ENCODE measurements at regions not wholly inside any gene's neighbourhood (a gene's known extent, or its start where the extent isn't known, plus 50 kb on each side); places are given as distances from the start of the nearest gene placed in this dataset.
A peak's percentile ranks its signal among the peaks of the same experiment; 100 is the strongest.

- Histone ChIP-seq H3K4me2 (ENCODE audit: insufficient read depth, low read length) (no peak overlapping the region), H4K20me1 (ENCODE audit: insufficient read depth, low read length) (no peaks in the 10 kb centered on the region), H3K4me1 (ENCODE audit: insufficient read depth, low read length) (no peaks in the 10 kb centered on the region), H3K27ac (ENCODE audit: low read length) (no peak overlapping the region), H3K36me3 (ENCODE audit: insufficient read depth, low read length) (no peaks in the 10 kb centered on the region), H3K79me2 (ENCODE audit: insufficient read depth, low read length) (no peaks in the 10 kb centered on the region), H3K4me3 (ENCODE audit: low read depth in 1 of 2, low read length in 2 of 2) (no peak overlapping the region), H2AFZ (ENCODE audit: low read depth, low read length) (no peak overlapping the region), H3K27me3 (ENCODE audit: insufficient read depth, low read length, poor library complexity) (no peaks in the 10 kb centered on the region), H3K9ac (ENCODE audit: low read depth, low read length) (no peak overlapping the region), H3K9me3 (ENCODE audit: insufficient read depth, low read length, severe bottlenecking) (no peaks in the 10 kb centered on the region)
- ATAC-seq (ENCODE audit: insufficient read depth, low read depth) (no peak), DNase-seq (no peak)
- TF ChIP-seq EZH2 (IDR thresholded peaks at IDR 0.05; ENCODE audit: borderline replicate concordance, low read depth, low read length, severe bottlenecking): no peak
- TF ChIP-seq CTCF (IDR thresholded peaks at IDR 0.05; ENCODE audit: borderline replicate concordance, extremely low read depth, low read length, poor library complexity, severe bottlenecking): no peak
These were observed 97.2 kb upstream of the KIT start for GRCh38 chr4:54560513-54560912.

DNA sequence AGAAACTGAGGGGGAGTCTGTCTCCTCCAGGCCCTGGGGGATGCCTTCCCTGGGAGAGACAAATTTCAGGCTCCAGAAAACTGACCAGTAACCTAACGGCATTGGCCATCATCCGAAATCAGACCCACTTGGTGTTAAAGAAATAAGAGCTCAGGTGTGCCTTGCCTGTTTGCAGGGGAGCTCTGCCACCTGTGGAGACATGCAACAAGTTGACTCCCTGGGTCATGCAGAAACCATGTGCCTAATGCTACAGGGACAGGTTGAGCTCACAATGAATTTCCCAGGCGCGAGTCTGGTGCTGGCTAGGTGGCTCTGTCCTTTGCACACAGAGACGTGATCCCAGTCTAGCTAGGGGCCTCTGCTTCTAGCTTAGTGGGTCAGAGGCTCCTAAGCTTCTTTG lies 95.8 kb upstream of the KIT start:
- ATAC-seq (ENCODE audit: insufficient read depth, low read depth): no peak
- Histone ChIP-seq H3K4me3 (ENCODE audit: low read depth in 1 of 2, low read length in 2 of 2) (no peak overlapping the region), H3K4me1 (ENCODE audit: insufficient read depth, low read length) (no peaks in the 10 kb centered on the region), H3K4me2 (ENCODE audit: insufficient read depth, low read length) (no peak overlapping the region), H4K20me1 (ENCODE audit: insufficient read depth, low read length) (no peaks in the 10 kb centered on the region), H3K27ac (ENCODE audit: low read length) (no peak overlapping the region), H3K9me3 (ENCODE audit: insufficient read depth, low read length, severe bottlenecking) (no peaks in the 10 kb centered on the region), H3K9ac (ENCODE audit: low read depth, low read length) (no peak overlapping the region), H2AFZ (ENCODE audit: low read depth, low read length) (no peak overlapping the region), H3K79me2 (ENCODE audit: insufficient read depth, low read length) (no peaks in the 10 kb centered on the region), H3K27me3 (ENCODE audit: insufficient read depth, low read length, poor library complexity) (no peaks in the 10 kb centered on the region), H3K36me3 (ENCODE audit: insufficient read depth, low read length) (no peaks in the 10 kb centered on the region)
- no peak for DNase-seq
- TF ChIP-seq CTCF (IDR thresholded peaks at IDR 0.05; ENCODE audit: borderline replicate concordance, extremely low read depth, low read length, poor library complexity, severe bottlenecking) (no peak), EZH2 (IDR thresholded peaks at IDR 0.05; ENCODE audit: borderline replicate concordance, low read depth, low read length, severe bottlenecking) (no peak)

DNA sequence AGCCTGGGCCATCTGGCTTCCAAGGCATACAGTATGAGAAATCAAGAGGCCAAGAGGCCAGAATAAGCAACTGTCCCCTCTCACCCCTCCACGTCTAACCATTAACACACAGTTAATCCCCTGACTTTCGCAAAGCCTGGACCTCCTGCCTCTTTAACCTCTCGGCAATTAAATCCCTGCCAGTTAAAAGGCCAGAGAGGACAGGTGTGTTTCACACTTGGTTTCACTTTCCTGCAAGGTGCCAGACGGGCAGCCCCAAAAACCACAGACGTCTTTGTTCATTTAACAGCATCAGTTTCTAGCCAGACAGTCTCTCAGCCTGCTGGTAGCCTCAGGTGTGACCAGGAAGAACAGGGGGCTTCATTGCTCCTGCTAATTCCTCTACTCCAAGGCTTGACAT lies 91.1 kb upstream of the KIT start:
- Histone ChIP-seq H3K27me3 (ENCODE audit: insufficient read depth, low read length, poor library complexity) (no peaks in the 10 kb centered on the region), H3K79me2 (ENCODE audit: insufficient read depth, low read length) (no peaks in the 10 kb centered on the region), H3K27ac (ENCODE audit: low read length) (no peak overlapping the region), H3K36me3 (ENCODE audit: insufficient read depth, low read length) (no peaks in the 10 kb centered on the region), H4K20me1 (ENCODE audit: insufficient read depth, low read length) (no peaks in the 10 kb centered on the region), H3K9me3 (ENCODE audit: insufficient read depth, low read length, severe bottlenecking) (no peaks in the 10 kb centered on the region), H3K4me2 (ENCODE audit: insufficient read depth, low read length) (no peak overlapping the region), H2AFZ (ENCODE audit: low read depth, low read length) (no peak overlapping the region), H3K4me3 (ENCODE audit: low read depth in 1 of 2, low read length in 2 of 2) (no peak overlapping the region), H3K9ac (ENCODE audit: low read depth, low read length) (no peak overlapping the region), H3K4me1 (ENCODE audit: insufficient read depth, low read length) (no peaks in the 10 kb centered on the region)
- peak; percentile 53 for ATAC-seq (ENCODE audit: insufficient read depth, low read depth)
- DNase-seq: peak; percentile 10
- no peak for TF ChIP-seq CTCF (IDR thresholded peaks at IDR 0.05; ENCODE audit: borderline replicate concordance, extremely low read depth, low read length, poor library complexity, severe bottlenecking)
- TF ChIP-seq EZH2 (IDR thresholded peaks at IDR 0.05; ENCODE audit: borderline replicate concordance, low read depth, low read length, severe bottlenecking): no peak

- ATAC-seq (ENCODE audit: insufficient read depth, low read depth) (no peak), DNase-seq (no peak)
- Histone ChIP-seq H3K4me3 (ENCODE audit: low read depth in 1 of 2, low read length in 2 of 2) (no peak overlapping the region), H3K27me3 (ENCODE audit: insufficient read depth, low read length, poor library complexity) (no peaks in the 10 kb centered on the region), H3K9ac (ENCODE audit: low read depth, low read length) (no peak overlapping the region), H3K4me2 (ENCODE audit: insufficient read depth, low read length) (no peak overlapping the region), H4K20me1 (ENCODE audit: insufficient read depth, low read length) (no peaks in the 10 kb centered on the region), H2AFZ (ENCODE audit: low read depth, low read length) (no peak overlapping the region), H3K27ac (ENCODE audit: low read length) (no peak overlapping the region), H3K79me2 (ENCODE audit: insufficient read depth, low read length) (no peaks in the 10 kb centered on the region), H3K36me3 (ENCODE audit: insufficient read depth, low read length) (no peaks in the 10 kb centered on the region), H3K4me1 (ENCODE audit: insufficient read depth, low read length) (no peaks in the 10 kb centered on the region), H3K9me3 (ENCODE audit: insufficient read depth, low read length, severe bottlenecking) (no peaks in the 10 kb centered on the region)
- TF ChIP-seq EZH2 (IDR thresholded peaks at IDR 0.05; ENCODE audit: borderline replicate concordance, low read depth, low read length, severe bottlenecking) (no peak), CTCF (IDR thresholded peaks at IDR 0.05; ENCODE audit: borderline replicate concordance, extremely low read depth, low read length, poor library complexity, severe bottlenecking) (no peak)
These were observed 90.4 kb upstream of the KIT start for GRCh38 chr4:54567327-54567726.
